ENCODE measurements at regions not wholly inside any gene's neighbourhood (a gene's known extent, or its start where the extent isn't known, plus 50 kb on each side); places are given as distances from the start of the nearest gene placed in this dataset.

GRCh38 chr6:141252828-141253608, 879.7 kb upstream of the GJE1 start:
- H3K36me3 Mint-ChIP-seq (ENCODE audit: insufficient read depth, unreplicated experiment) = no peaks in the 10 kb centered on the region
- intact Hi-C loops (cut with micrococcal nuclease) = no loop called here
- TF ChIP-seq CTCF (IDR thresholded peaks at IDR 0.05; ENCODE audit: unreplicated experiment) = no peak
- no peaks in the 10 kb centered on the region for H3K27me3 Mint-ChIP-seq (ENCODE audit: insufficient read depth, unreplicated experiment)
- ChIA-PET POLR2A (interaction anchor here (0.5 to 0.7 kb wide), 5 partner anchors 14 to 290 kb away, joined by 3 read pairs; no protein-coding TSS in a partner anchor), CTCF (interaction anchor here (0.7 kb wide), 1 partner anchor 13 kb away, joined by 3 read pairs; no protein-coding TSS in a partner anchor)
- peak; percentile 30 for DNase-seq (ENCODE audit: unreplicated experiment)
- peak overlapping the region; percentile 30 for H3K4me3 Mint-ChIP-seq (ENCODE audit: unreplicated experiment)
- BruUV-seq (replicated peaks) = no TSS peak
- no peaks in the 10 kb centered on the region for H3K9me3 Mint-ChIP-seq (ENCODE audit: unreplicated experiment)
- H3K27ac Mint-ChIP-seq (ENCODE audit: low read depth, unreplicated experiment) = peak overlapping the region; percentile 64
- H3K4me1 Mint-ChIP-seq (ENCODE audit: insufficient read depth, unreplicated experiment) = peaks cover 6% of the 10 kb centered on the region

GRCh38 chr6:141251286-141251685, 881.4 kb upstream of the GJE1 start:
- ChIA-PET CTCF (no interaction called here), POLR2A (interaction anchor here (0.6 kb wide), 1 partner anchor 11 kb away, joined by 4 read pairs; no protein-coding TSS in a partner anchor)
- BruUV-seq (replicated peaks) = no TSS peak
- Mint-ChIP-seq H3K4me3 (ENCODE audit: unreplicated experiment) (no peak overlapping the region), H3K4me1 (ENCODE audit: insufficient read depth, unreplicated experiment) (peaks cover 6% of the 10 kb centered on the region), H3K27me3 (ENCODE audit: insufficient read depth, unreplicated experiment) (no peaks in the 10 kb centered on the region), H3K27ac (ENCODE audit: low read depth, unreplicated experiment) (no peak overlapping the region), H3K9me3 (ENCODE audit: unreplicated experiment) (no peaks in the 10 kb centered on the region), H3K36me3 (ENCODE audit: insufficient read depth, unreplicated experiment) (no peaks in the 10 kb centered on the region)
- no peak for TF ChIP-seq CTCF (IDR thresholded peaks at IDR 0.05; ENCODE audit: unreplicated experiment)
- intact Hi-C loops (cut with micrococcal nuclease) = no loop called here
- no peak for DNase-seq (ENCODE audit: unreplicated experiment)

GRCh38 chr6:141248021-141248799, 884.5 kb upstream of the GJE1 start:
- CTCF ChIA-PET = interaction anchor here (0.9 kb wide), 1 partner anchor 9 kb away, joined by 3 read pairs; no protein-coding TSS in a partner anchor
- no peak overlapping the region for H3K27ac Mint-ChIP-seq (ENCODE audit: low read depth, unreplicated experiment)

More at GRCh38 chr6:141248021-141248799, 884.5 kb upstream of the GJE1 start:
- H3K9me3 Mint-ChIP-seq (ENCODE audit: unreplicated experiment) = no peaks in the 10 kb centered on the region
- H3K4me3 Mint-ChIP-seq (ENCODE audit: unreplicated experiment) = no peak overlapping the region
- peaks cover 2% of the 10 kb centered on the region for H3K4me1 Mint-ChIP-seq (ENCODE audit: insufficient read depth, unreplicated experiment)
- intact Hi-C loops (cut with micrococcal nuclease) = no loop called here
- no peaks in the 10 kb centered on the region for H3K27me3 Mint-ChIP-seq (ENCODE audit: insufficient read depth, unreplicated experiment)
- no peaks in the 10 kb centered on the region for H3K36me3 Mint-ChIP-seq (ENCODE audit: insufficient read depth, unreplicated experiment)
- no TSS peak for BruUV-seq (replicated peaks)
- POLR2A ChIA-PET = interaction anchor here (1.0 kb wide), 1 partner anchor 25 kb away, joined by 3 read pairs; no protein-coding TSS in a partner anchor
- no peak for DNase-seq (ENCODE audit: unreplicated experiment)
- no peak for TF ChIP-seq CTCF (IDR thresholded peaks at IDR 0.05; ENCODE audit: unreplicated experiment)

Data from MCF 10A (cell line).